Mesenchymal stem cell (in vitro differentiated cells and primary cell): ENCODE measurements at regions not wholly inside any gene's neighbourhood (a gene's known extent, or its start where the extent isn't known, plus 50 kb on each side); places are given as distances from the start of the nearest gene placed in this dataset.

ENCODE experiments used
- DNase-seq: peaks from one replicate; pipeline ENCODE4 v3.0.0-alpha.2; 2013
- H2AFZ ChIP-seq: one replicate; pipeline ENCODE4 v1.6.1; 2013; ENCODE audit warnings: low read depth, mild to moderate bottlenecking, control low read depth, inconsistent platforms, low read length, moderate library complexity
- H2AK5ac ChIP-seq: 2 replicates; pipeline ENCODE4 v1.6.1; 2013; ENCODE audit warnings: low read length, moderate library complexity, mild to moderate bottlenecking, inconsistent platforms; ENCODE audit not compliant: severe bottlenecking
- H2BK120ac ChIP-seq: one replicate; pipeline ENCODE4 v1.6.1; 2013; ENCODE audit warnings: low read depth, mild to moderate bottlenecking, inconsistent platforms, low read length, moderate library complexity
- H2BK12ac ChIP-seq, 2 experiments: one replicate each; pipeline ENCODE4 v1.6.1; 2013; ENCODE audit warnings: inconsistent platforms in 2 of 2, low read length in 2 of 2, mild to moderate bottlenecking in 2 of 2, moderate library complexity in 2 of 2, control low read depth in 1 of 2
- H2BK15ac ChIP-seq: one replicate; pipeline ENCODE4 v1.6.1; 2013; ENCODE audit warnings: mild to moderate bottlenecking, low read depth, inconsistent platforms; ENCODE audit not compliant: poor library complexity, severe bottlenecking
- H2BK5ac ChIP-seq: 2 replicates; pipeline ENCODE4 v1.6.1; 2013; ENCODE audit warnings: low read depth, mild to moderate bottlenecking, low read length, control low read depth, inconsistent platforms; ENCODE audit not compliant: poor library complexity, severe bottlenecking
- H3K14ac ChIP-seq, 2 experiments: one replicate each; pipeline ENCODE4 v1.6.1; 2013; ENCODE audit warnings: inconsistent platforms in 2 of 2, low read length in 2 of 2, control low read depth in 1 of 2, mild to moderate bottlenecking in 1 of 2, moderate library complexity in 1 of 2
- H3K18ac ChIP-seq, 2 experiments: one replicate each; pipeline ENCODE4 v1.6.1; 2013; ENCODE audit warnings: inconsistent platforms in 2 of 2, low read length in 2 of 2, control low read depth in 1 of 2, low read depth in 1 of 2, mild to moderate bottlenecking in 1 of 2
- H3K23ac ChIP-seq, 2 experiments: one replicate each; pipeline ENCODE4 v1.6.1; 2013; ENCODE audit warnings: inconsistent platforms in 2 of 2, low read length in 2 of 2, mild to moderate bottlenecking in 2 of 2, moderate library complexity in 2 of 2, control low read depth in 1 of 2
- H3K27ac ChIP-seq: 2 replicates; pipeline ENCODE4 v1.5.1; 2013; ENCODE audit warnings: mild to moderate bottlenecking, moderate library complexity, low read length, control low read depth, inconsistent platforms; ENCODE audit not compliant: poor library complexity, severe bottlenecking
- H3K27me3 ChIP-seq, 2 experiments: 2 replicates each; pipeline versions ENCODE4 v1.6.1 to v1.7.0; 2013; ENCODE audit warnings: low read length in 2 of 2, mild to moderate bottlenecking in 2 of 2, moderate library complexity in 2 of 2, control low read depth in 1 of 2, inconsistent platforms in 1 of 2; ENCODE audit not compliant: control insufficient read depth in 1 of 2, insufficient read depth in 1 of 2
- H3K36me3 ChIP-seq, 2 experiments: 2 replicates each; pipeline versions ENCODE4 v1.6.1 to v1.7.0; 2013; ENCODE audit warnings: low read length in 2 of 2, control low read depth in 1 of 2, inconsistent platforms in 1 of 2, low read depth in 1 of 2, mild to moderate bottlenecking in 1 of 2; ENCODE audit not compliant: insufficient read depth in 2 of 2, control insufficient read depth in 1 of 2
- H3K4ac ChIP-seq, 2 experiments: one replicate each; pipeline ENCODE4 v1.6.1; 2013; ENCODE audit warnings: inconsistent platforms in 2 of 2, low read length in 2 of 2, mild to moderate bottlenecking in 2 of 2, moderate library complexity in 2 of 2, control low read depth in 1 of 2, low read depth in 1 of 2
- H3K4me1 ChIP-seq: 2 replicates; pipeline ENCODE4 v1.6.1; 2013; ENCODE audit warnings: low read depth, low read length, control low read depth; ENCODE audit not compliant: control insufficient read depth, insufficient read depth
- H3K4me2 ChIP-seq: 2 replicates; pipeline ENCODE4 v1.6.1; 2013; ENCODE audit warnings: low read length, mild to moderate bottlenecking, inconsistent platforms; ENCODE audit not compliant: poor library complexity, severe bottlenecking
- H3K4me3 ChIP-seq, 2 experiments: 2 replicates each; pipeline versions ENCODE4 v1.5.1 to v1.7.0; 2013; ENCODE audit warnings: low read length in 2 of 2, mild to moderate bottlenecking in 2 of 2, control low read depth in 1 of 2, low read depth in 1 of 2; ENCODE audit not compliant: insufficient read depth in 1 of 2
- H3K79me1 ChIP-seq: replicated peaks from 2 replicates; pipeline ENCODE4 v1.6.1; 2013; ENCODE audit warnings: mild to moderate bottlenecking, control low read depth, low read length, inconsistent platforms; ENCODE audit not compliant: poor library complexity, severe bottlenecking
- H3K9ac ChIP-seq: 2 replicates; pipeline ENCODE4 v1.7.0; 2013; ENCODE audit warnings: mild to moderate bottlenecking, low read length, moderate library complexity
- H3K9me3 ChIP-seq: 2 replicates; pipeline ENCODE4 v1.7.0; 2013; ENCODE audit warnings: mild to moderate bottlenecking, low read length; ENCODE audit not compliant: control insufficient read depth
- H4K8ac ChIP-seq: one replicate; pipeline ENCODE4 v1.6.1; 2013; ENCODE audit warnings: inconsistent platforms, mild to moderate bottlenecking, low read length, moderate library complexity
- H4K91ac ChIP-seq: one replicate; pipeline ENCODE4 v1.6.1; 2013; ENCODE audit warnings: mild to moderate bottlenecking, low read length, inconsistent platforms
- WGBS: methylation state at CpG from one replicate; pipeline ENCODE4 v1.1.7; 2013; ENCODE audit warnings: mixed read lengths; 5-methylcytosine and 5-hydroxymethylcytosine counted together

DNA sequence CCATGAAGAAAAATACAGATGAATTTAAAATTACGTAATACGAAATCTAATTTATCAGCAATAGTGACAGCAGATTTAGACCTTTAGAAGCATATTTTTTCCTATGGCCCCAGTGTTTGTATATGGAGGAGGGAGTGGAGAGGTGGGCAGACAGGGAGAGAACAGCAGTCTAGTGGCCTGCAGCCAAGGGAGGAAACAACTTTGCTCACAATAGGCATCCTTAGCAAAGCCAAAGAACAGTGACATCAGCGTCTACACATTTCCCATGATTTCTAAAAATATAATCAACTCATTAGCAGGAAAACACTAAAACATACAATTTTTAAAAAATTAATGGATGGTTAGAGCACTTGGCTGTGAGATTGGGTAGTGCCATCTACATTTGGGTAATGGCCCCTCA is 622.6 kb upstream of the ATP2B1 start:
- H3K14ac ChIP-seq = no peak overlapping the region
- no peak overlapping the region for H3K4me2 ChIP-seq
- no peak for DNase-seq
- no peak overlapping the region for H2AFZ ChIP-seq
- H2BK5ac ChIP-seq = no peak overlapping the region
- H3K9ac ChIP-seq = no peak overlapping the region
- H3K4me1 ChIP-seq = no peaks in the 10 kb centered on the region
- H4K91ac ChIP-seq = no peak overlapping the region
- no peaks in the 10 kb centered on the region for H3K27me3 ChIP-seq
- no peak overlapping the region for H3K27ac ChIP-seq
- H3K18ac ChIP-seq = no peak overlapping the region
- no peaks in the 10 kb centered on the region for H3K36me3 ChIP-seq
- no peak overlapping the region for H4K8ac ChIP-seq
- no peak overlapping the region for H2BK15ac ChIP-seq
- H2BK12ac ChIP-seq = no peak overlapping the region
- H2AK5ac ChIP-seq = no peak overlapping the region
- no peaks in the 10 kb centered on the region for H3K79me1 ChIP-seq
- no peak overlapping the region for H3K4ac ChIP-seq
- no peak overlapping the region for H2BK120ac ChIP-seq
- no peaks in the 10 kb centered on the region for H3K9me3 ChIP-seq
- H3K4me3 ChIP-seq = no peak overlapping the region
- no peak overlapping the region for H3K23ac ChIP-seq
- no CpG with 5 or more reads among the region's 3 CpGs for WGBS

- WGBS = 95% methylated on average over 2 of the region's 5 CpGs
- Histone ChIP-seq H2BK120ac (no peak overlapping the region), H2BK12ac (no peak overlapping the region), H3K23ac (no peak overlapping the region), H2BK5ac (no peak overlapping the region), H3K27me3 (no peaks in the 10 kb centered on the region), H3K4me1 (no peaks in the 10 kb centered on the region), H3K4me3 (no peak overlapping the region), H3K27ac (no peak overlapping the region), H3K9me3 (no peaks in the 10 kb centered on the region), H4K8ac (no peak overlapping the region), H2AFZ (no peak overlapping the region), H3K4ac (no peak overlapping the region), H3K4me2 (no peak overlapping the region), H3K79me1 (no peaks in the 10 kb centered on the region), H4K91ac (no peak overlapping the region), H2BK15ac (no peak overlapping the region), H3K14ac (no peak overlapping the region), H3K9ac (no peak overlapping the region), H3K36me3 (no peaks in the 10 kb centered on the region), H3K18ac (no peak overlapping the region), H2AK5ac (no peak overlapping the region)
- no peak for DNase-seq
These were observed 619.4 kb upstream of the ATP2B1 start for GRCh38 chr12:90327793-90328743.

- Histone ChIP-seq H3K9ac (no peak overlapping the region), H2BK12ac (no peak overlapping the region), H3K23ac (no peak overlapping the region), H3K4me2 (no peak overlapping the region), H4K91ac (no peak overlapping the region), H3K36me3 (no peaks in the 10 kb centered on the region), H2AK5ac (no peak overlapping the region), H3K27ac (no peak overlapping the region), H3K4ac (no peak overlapping the region), H3K18ac (no peak overlapping the region), H2BK5ac (no peak overlapping the region), H4K8ac (no peak overlapping the region), H2AFZ (no peak overlapping the region), H3K14ac (no peak overlapping the region), H2BK15ac (no peak overlapping the region), H3K9me3 (no peaks in the 10 kb centered on the region), H3K79me1 (no peaks in the 10 kb centered on the region), H3K27me3 (no peaks in the 10 kb centered on the region), H3K4me3 (no peak overlapping the region), H2BK120ac (no peak overlapping the region), H3K4me1 (no peaks in the 10 kb centered on the region)
- no CpG with 5 or more reads among the region's 1 CpG for WGBS
- DNase-seq = no peak
These were observed 614.6 kb upstream of the ATP2B1 start for GRCh38 chr12:90323217-90323616.

GRCh38 chr12:90322006-90322405 is 613.4 kb upstream of the ATP2B1 start:
- H3K4ac ChIP-seq = no peak overlapping the region
- no peak for DNase-seq
- no peak overlapping the region for H3K23ac ChIP-seq
- H2BK5ac ChIP-seq = no peak overlapping the region
- H3K27ac ChIP-seq = no peak overlapping the region
- no peaks in the 10 kb centered on the region for H3K9me3 ChIP-seq
- no peaks in the 10 kb centered on the region for H3K36me3 ChIP-seq
- no peak overlapping the region for H3K14ac ChIP-seq
- H2BK12ac ChIP-seq = no peak overlapping the region
- H2AFZ ChIP-seq = no peak overlapping the region
- no peaks in the 10 kb centered on the region for H3K4me1 ChIP-seq
- H4K8ac ChIP-seq = no peak overlapping the region
- H4K91ac ChIP-seq = no peak overlapping the region
- H3K18ac ChIP-seq = no peak overlapping the region
- no peak overlapping the region for H3K9ac ChIP-seq
- H2AK5ac ChIP-seq = no peak overlapping the region
- no peak overlapping the region for H2BK120ac ChIP-seq
- H3K27me3 ChIP-seq = no peaks in the 10 kb centered on the region
- H3K79me1 ChIP-seq = no peaks in the 10 kb centered on the region
- H3K4me2 ChIP-seq = no peak overlapping the region
- no peak overlapping the region for H3K4me3 ChIP-seq
- no peak overlapping the region for H2BK15ac ChIP-seq
